Neural progenitor cell (in vitro differentiated cells): ENCODE measurements at regions not wholly inside any gene's neighbourhood (a gene's known extent, or its start where the extent isn't known, plus 50 kb on each side); places are given as distances from the start of the nearest gene placed in this dataset.

ENCODE experiments used
- DNase-seq: peaks from one replicate; pipeline ENCODE4 v3.0.0-alpha.2; 2016; ENCODE audit warnings: low spot score
- H2AFZ ChIP-seq: fragments of 200-600 bp; sonication (generic); replicated peaks from 2 replicates; pipeline ENCODE4 v1.6.1; 2016; ENCODE audit warnings: antibody characterized with exemption
- H3F3A ChIP-seq: fragments of 200-600 bp; sonication (generic); 2 replicates; pipeline ENCODE4 v1.6.1; 2016; ENCODE audit warnings: antibody characterized with exemption, low read depth
- H3K27ac ChIP-seq: fragments of 200-600 bp; sonication (generic); 2 replicates; pipeline ENCODE4 v1.5.1; 2016; ENCODE audit warnings: mild to moderate bottlenecking
- H3K27me3 ChIP-seq: fragments of 200-600 bp; sonication (generic); 2 replicates; pipeline ENCODE4 v1.6.1; 2016; ENCODE audit warnings: mild to moderate bottlenecking, moderate library complexity
- H3K36me3 ChIP-seq: fragments of 200-600 bp; sonication (generic); 2 replicates; pipeline ENCODE4 v1.5.1; 2016
- H3K4me1 ChIP-seq: fragments of 200-600 bp; sonication (generic); 2 replicates; pipeline ENCODE4 v1.6.1; 2016; ENCODE audit warnings: mixed run types
- H3K4me2 ChIP-seq: fragments of 200-600 bp; sonication (generic); 2 replicates; pipeline ENCODE4 v1.6.1; 2016
- H3K4me3 ChIP-seq: fragments of 200-600 bp; sonication (generic); 2 replicates; pipeline ENCODE4 v1.5.1; 2016
- H3K79me2 ChIP-seq: fragments of 200-600 bp; sonication (generic); 2 replicates; pipeline ENCODE4 v1.6.1; 2016; ENCODE audit warnings: low read depth
- H3K9ac ChIP-seq: fragments of 200-600 bp; sonication (generic); 2 replicates; pipeline ENCODE4 v1.6.1; 2016
- H3K9me3 ChIP-seq: fragments of 200-600 bp; sonication (generic); 2 replicates; pipeline ENCODE4 v1.5.1; 2016; ENCODE audit warnings: low read depth
- H4K20me1 ChIP-seq: fragments of 200-600 bp; sonication (generic); 2 replicates; pipeline ENCODE4 v1.6.1; 2016; ENCODE audit warnings: low read depth
- H3K27ac Mint-ChIP-seq: 3 replicates; pipeline ENCODE4 v1.8.0; 2021; ENCODE audit warnings: mixed read lengths
- H3K27me3 Mint-ChIP-seq: 2 replicates; pipeline ENCODE4 v1.8.0; 2022; ENCODE audit warnings: low read depth, mild to moderate bottlenecking, inconsistent platforms, moderate library complexity, mixed read lengths; ENCODE audit not compliant: insufficient read depth
- H3K36me3 Mint-ChIP-seq: 3 replicates; pipeline ENCODE4 v1.8.0; 2021; ENCODE audit warnings: mixed read lengths
- H3K4me1 Mint-ChIP-seq: 3 replicates; pipeline ENCODE4 v1.8.0; 2021; ENCODE audit warnings: mixed read lengths
- H3K4me3 Mint-ChIP-seq: 3 replicates; pipeline ENCODE4 v1.8.0; 2021; ENCODE audit warnings: mild to moderate bottlenecking, moderate library complexity, mixed read lengths
- H3K9me3 Mint-ChIP-seq: 3 replicates; pipeline ENCODE4 v1.8.0; 2020; ENCODE audit warnings: mixed read lengths
- EZH2 ChIP-seq: fragments of 200-600 bp; sonication (generic); IDR thresholded peaks from 2 replicates; pipeline ENCODE4 v1.6.1; 2017; ENCODE audit warnings: antibody characterized with exemption, mild to moderate bottlenecking, moderate library complexity
- EZH2phosphoT487 ChIP-seq: fragments of 200-600 bp; sonication (generic); IDR thresholded peaks from 2 replicates; pipeline ENCODE4 v1.6.1; 2017; ENCODE audit warnings: antibody characterized with exemption
- TF ChIP-seq, protein P1 (sequence below): fragments of 200-600 bp; sonication (generic); IDR thresholded peaks from 2 replicates; pipeline ENCODE4 v1.5.1; 2017; ENCODE audit warnings: antibody characterized with exemption, mild to moderate bottlenecking

DNA sequence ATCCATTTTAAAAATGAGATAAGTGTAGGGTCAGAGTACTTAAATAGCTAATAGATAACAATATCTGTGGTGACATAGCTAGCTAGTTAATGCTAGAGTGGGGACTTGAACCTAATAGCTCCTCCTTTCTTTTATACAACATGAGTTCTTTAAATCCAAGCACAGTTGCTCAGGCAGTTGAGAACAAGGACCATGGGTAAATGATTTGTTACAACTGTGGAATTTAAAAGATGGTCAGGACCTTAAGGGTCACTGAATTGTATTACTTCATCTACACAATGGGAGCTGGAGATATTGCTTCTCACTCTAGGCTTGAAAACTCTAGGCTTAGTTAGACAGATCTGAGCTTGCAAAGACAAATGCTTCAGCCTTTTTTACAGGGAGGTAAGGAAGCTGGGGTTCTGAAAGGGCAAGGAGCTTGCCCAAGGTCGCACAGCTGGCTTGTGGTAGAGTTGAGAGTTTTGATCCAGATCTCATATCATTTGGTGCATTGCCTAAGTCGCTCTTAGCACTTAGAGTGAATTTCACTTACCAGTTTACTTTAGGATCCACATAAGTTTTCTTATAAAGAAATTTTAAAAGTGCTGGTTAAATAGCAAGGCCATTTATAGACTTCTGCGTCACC is 90.2 kb downstream of the EDEM1 start:
- H3K36me3 Mint-ChIP-seq: no peaks in the 10 kb centered on the region

DNA sequence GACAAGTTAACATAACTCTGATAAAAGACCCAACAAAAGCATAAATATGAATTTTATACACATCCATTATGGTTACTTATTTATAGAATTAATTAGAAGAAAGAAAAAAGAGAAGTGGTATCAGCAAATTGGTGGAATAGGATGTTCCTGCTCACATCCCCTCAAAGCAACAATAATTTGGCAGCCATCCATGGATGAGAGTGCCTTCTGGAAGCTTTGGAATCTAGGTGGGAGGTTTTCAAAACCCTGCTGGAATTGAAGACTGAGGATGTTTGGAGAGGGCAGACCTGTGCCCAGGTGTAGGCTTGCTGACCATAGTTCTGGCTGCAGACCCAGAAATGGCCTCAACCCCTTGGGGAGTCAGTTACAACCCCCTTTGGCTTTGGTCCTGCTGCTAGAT is 91.2 kb downstream of the EDEM1 start:
- peaks cover 9% of the 10 kb centered on the region for H3K9me3 Mint-ChIP-seq
- no peaks in the 10 kb centered on the region for H3K4me1 ChIP-seq
- no peaks in the 10 kb centered on the region for H4K20me1 ChIP-seq
- peaks cover 7% of the 10 kb centered on the region for H3K36me3 ChIP-seq
- H3K4me1 Mint-ChIP-seq: no peaks in the 10 kb centered on the region
- no peak overlapping the region for H3K4me3 Mint-ChIP-seq
- no peaks in the 10 kb centered on the region for H3K27me3 ChIP-seq
- TF ChIP-seq, protein P1, sequence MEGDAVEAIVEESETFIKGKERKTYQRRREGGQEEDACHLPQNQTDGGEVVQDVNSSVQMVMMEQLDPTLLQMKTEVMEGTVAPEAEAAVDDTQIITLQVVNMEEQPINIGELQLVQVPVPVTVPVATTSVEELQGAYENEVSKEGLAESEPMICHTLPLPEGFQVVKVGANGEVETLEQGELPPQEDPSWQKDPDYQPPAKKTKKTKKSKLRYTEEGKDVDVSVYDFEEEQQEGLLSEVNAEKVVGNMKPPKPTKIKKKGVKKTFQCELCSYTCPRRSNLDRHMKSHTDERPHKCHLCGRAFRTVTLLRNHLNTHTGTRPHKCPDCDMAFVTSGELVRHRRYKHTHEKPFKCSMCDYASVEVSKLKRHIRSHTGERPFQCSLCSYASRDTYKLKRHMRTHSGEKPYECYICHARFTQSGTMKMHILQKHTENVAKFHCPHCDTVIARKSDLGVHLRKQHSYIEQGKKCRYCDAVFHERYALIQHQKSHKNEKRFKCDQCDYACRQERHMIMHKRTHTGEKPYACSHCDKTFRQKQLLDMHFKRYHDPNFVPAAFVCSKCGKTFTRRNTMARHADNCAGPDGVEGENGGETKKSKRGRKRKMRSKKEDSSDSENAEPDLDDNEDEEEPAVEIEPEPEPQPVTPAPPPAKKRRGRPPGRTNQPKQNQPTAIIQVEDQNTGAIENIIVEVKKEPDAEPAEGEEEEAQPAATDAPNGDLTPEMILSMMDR: no peak
- no peak for TF ChIP-seq EZH2
- TF ChIP-seq EZH2phosphoT487: no peak
- H3K36me3 Mint-ChIP-seq: no peaks in the 10 kb centered on the region
- H3K9ac ChIP-seq: no peak overlapping the region
- H3K4me2 ChIP-seq: no peak overlapping the region
- H3K9me3 ChIP-seq: peaks cover 6% of the 10 kb centered on the region
- no peak overlapping the region for H2AFZ ChIP-seq
- no peak overlapping the region for H3K27ac Mint-ChIP-seq
- no peak for DNase-seq
- no peaks in the 10 kb centered on the region for H3K27me3 Mint-ChIP-seq
- no peaks in the 10 kb centered on the region for H3F3A ChIP-seq
- no peak overlapping the region for H3K27ac ChIP-seq
- no peak overlapping the region for H3K4me3 ChIP-seq
- H3K79me2 ChIP-seq: no peaks in the 10 kb centered on the region

More for the DNA sequence above, 90.2 kb downstream of the EDEM1 start:
- H3K27me3 Mint-ChIP-seq: no peaks in the 10 kb centered on the region
- H3F3A ChIP-seq: no peaks in the 10 kb centered on the region
- TF ChIP-seq, protein P1: no peak
- TF ChIP-seq EZH2 (no peak), EZH2phosphoT487 (no peak)
- H3K27ac Mint-ChIP-seq: no peak overlapping the region
- H3K9ac ChIP-seq: no peak overlapping the region
- no peaks in the 10 kb centered on the region for H3K79me2 ChIP-seq
- no peak overlapping the region for H3K4me2 ChIP-seq
- H3K27me3 ChIP-seq: no peaks in the 10 kb centered on the region
- H3K4me1 ChIP-seq: no peaks in the 10 kb centered on the region
- peaks cover 6% of the 10 kb centered on the region for H3K9me3 ChIP-seq
- no peak overlapping the region for H3K4me3 ChIP-seq
- no peak overlapping the region for H2AFZ ChIP-seq
- H3K27ac ChIP-seq: no peak overlapping the region
- H3K4me3 Mint-ChIP-seq: no peak overlapping the region
- H3K4me1 Mint-ChIP-seq: no peaks in the 10 kb centered on the region
- H4K20me1 ChIP-seq: no peaks in the 10 kb centered on the region
- peaks cover 8% of the 10 kb centered on the region for H3K9me3 Mint-ChIP-seq
- no peak for DNase-seq
- H3K36me3 ChIP-seq: peaks cover 7% of the 10 kb centered on the region

DNA sequence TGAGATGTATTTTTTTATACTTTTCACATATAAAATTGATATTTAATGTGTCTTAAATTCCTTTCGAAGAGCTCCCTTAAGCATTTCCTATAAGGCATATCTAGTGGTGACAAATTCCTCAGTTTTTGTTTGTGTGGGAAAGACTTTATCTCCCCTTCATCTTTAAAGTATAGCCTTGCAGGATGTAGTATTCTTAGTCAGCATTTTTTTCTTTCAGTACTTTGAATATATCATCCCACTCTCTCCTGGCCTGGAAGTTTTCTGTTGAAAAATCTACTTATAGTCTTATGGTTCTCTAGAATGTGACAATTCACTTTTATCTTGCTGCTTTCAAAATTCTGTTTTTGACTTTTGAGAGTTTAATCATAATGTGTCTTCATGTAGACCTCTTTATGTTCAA is 95.2 kb downstream of the EDEM1 start:
- DNase-seq: no peak
- TF ChIP-seq, protein P1: no peak
- TF ChIP-seq EZH2 (no peak), EZH2phosphoT487 (no peak)
- peaks cover 6% of the 10 kb centered on the region for H3K9me3 ChIP-seq
- no peak overlapping the region for H3K27ac ChIP-seq
- no peak overlapping the region for H3K4me2 ChIP-seq
- no peaks in the 10 kb centered on the region for H3F3A ChIP-seq
- peaks cover 7% of the 10 kb centered on the region for H3K36me3 ChIP-seq
- Mint-ChIP-seq H3K27ac (no peak overlapping the region), H3K4me3 (no peak overlapping the region), H3K36me3 (no peaks in the 10 kb centered on the region), H3K27me3 (peaks cover 4% of the 10 kb centered on the region), H3K9me3 (peaks cover 30% of the 10 kb centered on the region), H3K4me1 (no peaks in the 10 kb centered on the region)
- H2AFZ ChIP-seq: no peak overlapping the region
- no peak overlapping the region for H3K4me3 ChIP-seq
- no peaks in the 10 kb centered on the region for H3K4me1 ChIP-seq
- H3K79me2 ChIP-seq: no peaks in the 10 kb centered on the region
- H3K27me3 ChIP-seq: no peaks in the 10 kb centered on the region
- no peak overlapping the region for H3K9ac ChIP-seq
- no peaks in the 10 kb centered on the region for H4K20me1 ChIP-seq
